ENCODE measurements at regions not wholly inside any gene's neighbourhood (a gene's known extent, or its start where the extent isn't known, plus 50 kb on each side); places are given as distances from the start of the nearest gene placed in this dataset.

DNA sequence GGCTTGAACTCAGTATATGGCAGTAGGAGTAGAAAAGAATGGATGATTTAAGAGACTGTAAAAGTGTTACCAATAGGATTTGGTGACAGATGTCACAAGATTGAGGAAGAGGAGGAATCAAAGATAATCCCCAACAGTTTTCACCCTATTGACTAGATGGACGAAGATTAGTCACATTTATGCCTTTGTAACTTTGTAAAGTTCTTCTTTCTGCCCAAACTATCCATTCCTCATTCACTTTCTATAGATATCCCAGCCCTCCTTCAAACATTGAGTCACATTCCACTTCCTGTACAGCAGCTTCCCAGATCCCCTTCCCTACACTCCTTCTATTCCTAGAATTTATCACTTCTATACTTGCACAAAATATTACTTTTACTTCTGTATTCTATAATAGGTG is 207.9 kb downstream of the BTG1 start:
- no peak for TF ChIP-seq POLR2AphosphoS5 (IDR thresholded peaks at IDR 0.05)
- no peak for TF ChIP-seq POLR2A (IDR thresholded peaks at IDR 0.05)
- no peak for TF ChIP-seq CTCF (IDR thresholded peaks at IDR 0.05 in 8 of 11, conservative IDR thresholded peaks at IDR 0.05 in 3 of 11)
